H1 (cell line): ENCODE measurements at regions not wholly inside any gene's neighbourhood (a gene's known extent, or its start where the extent isn't known, plus 50 kb on each side); places are given as distances from the start of the nearest gene placed in this dataset.

ENCODE experiments used
- CTCF ChIA-PET: fragments of 300-600 bp; sonication (Branson Sonifier 250); formaldehyde crosslinking; loops from one replicate; lab custom pipeline; 2021; ENCODE audit not compliant: partially characterized antibody; lab: Charles Lee
- POLR2A ChIA-PET: fragments of 300-600 bp; sonication (Branson Sonifier 250); formaldehyde crosslinking; loops from one replicate; lab custom pipeline; 2021; ENCODE audit warnings: inconsistent platforms; ENCODE audit not compliant: partially characterized antibody; lab: Charles Lee
- DNase-seq, 2 experiments: peaks; one replicate each; pipeline versions ENCODE4 v3.0.0 to v3.0.0-alpha.2; 2010 to 2022; ENCODE audit warnings: low spot score in 2 of 2, low read depth in 1 of 2, mixed read lengths in 1 of 2
- FAIRE-seq: peaks from 2 replicates; lab custom pipeline; 2011; peaks lifted over from hg19 to GRCh38; lab: Jason Lieb, UNC
- H2AFZ ChIP-seq: 2 replicates; pipeline ENCODE4 v1.8.1; 2012; ENCODE audit warnings: low read length, inconsistent platforms
- H2AK5ac ChIP-seq: 2 replicates; pipeline ENCODE4 v1.6.1; 2013; ENCODE audit warnings: low read depth, low read length
- H2BK120ac ChIP-seq: replicated peaks from 2 replicates; pipeline ENCODE3; 2013; ENCODE audit warnings: low read depth, low read length, inconsistent platforms
- H2BK12ac ChIP-seq: 2 replicates; pipeline ENCODE4 v1.6.1; 2013; ENCODE audit warnings: low read depth, low read length
- H2BK15ac ChIP-seq: 2 replicates; pipeline ENCODE4 v1.6.1; 2013; ENCODE audit warnings: low read length
- H2BK20ac ChIP-seq: 2 replicates; pipeline ENCODE4 v1.6.1; 2013; ENCODE audit warnings: low read length
- H2BK5ac ChIP-seq: 2 replicates; pipeline ENCODE4 v1.6.1; 2013; ENCODE audit warnings: low read depth, low read length
- H3K14ac ChIP-seq: 2 replicates; pipeline ENCODE4 v1.6.1; 2013; ENCODE audit warnings: inconsistent platforms; ENCODE audit not compliant: insufficient read length
- H3K18ac ChIP-seq: 2 replicates; pipeline ENCODE4 v1.6.1; 2013; ENCODE audit warnings: low read length; ENCODE audit errors: extremely low read depth
- H3K23ac ChIP-seq: 2 replicates; pipeline ENCODE4 v1.6.1; 2013; ENCODE audit warnings: inconsistent platforms; ENCODE audit not compliant: insufficient read length
- H3K23me2 ChIP-seq: 2 replicates; pipeline ENCODE4 v1.6.1; 2013; ENCODE audit warnings: low read depth, low read length
- H3K27ac ChIP-seq: 2 replicates; pipeline ENCODE4 v1.6.1; 2011; ENCODE audit warnings: low read depth, low read length, inconsistent platforms
- H3K27me3 ChIP-seq, 4 experiments: replicated peaks in 1 of 4; 1 replicate in 1 of 4; 2 replicates in 3 of 4; pipeline versions ENCODE4 v1.6.1 to v1.8.1; 2011 to 2013; ENCODE audit warnings: low read length in 3 of 4, mild to moderate bottlenecking in 3 of 4, inconsistent platforms in 2 of 4, mixed read lengths in 2 of 4, moderate library complexity in 1 of 4; ENCODE audit not compliant: control insufficient read depth in 3 of 4, insufficient read depth in 3 of 4; ENCODE audit errors: extremely low read depth in 1 of 4
- H3K36me3 ChIP-seq, 4 experiments: 2 replicates each; pipeline versions ENCODE4 v1.6.1 to v1.8.1; 2011 to 2013; ENCODE audit warnings: mild to moderate bottlenecking in 4 of 4, low read length in 3 of 4, moderate library complexity in 2 of 4, control low read depth in 1 of 4, inconsistent platforms in 1 of 4; ENCODE audit not compliant: insufficient read depth in 4 of 4, control insufficient read depth in 2 of 4
- H3K4ac ChIP-seq: replicated peaks from 2 replicates; pipeline ENCODE3; 2013; ENCODE audit warnings: low read length, low read depth, mixed read lengths, inconsistent platforms; ENCODE audit not compliant: insufficient read length
- H3K4me1 ChIP-seq, 4 experiments: replicated peaks in 1 of 4; 1 replicate in 1 of 4; 2 replicates in 3 of 4; pipeline versions ENCODE4 v1.6.1 to v1.8.1; 2011 to 2013; ENCODE audit warnings: low read length in 3 of 4, inconsistent platforms in 2 of 4, mixed read lengths in 1 of 4; ENCODE audit not compliant: insufficient read depth in 4 of 4, control insufficient read depth in 3 of 4
- H3K4me2 ChIP-seq, 2 experiments: 2 replicates each; pipeline versions ENCODE4 v1.6.1 to v1.8.1; 2011 to 2013; ENCODE audit warnings: low read depth in 2 of 2, low read length in 2 of 2, control low read depth in 1 of 2, inconsistent platforms in 1 of 2, mild to moderate bottlenecking in 1 of 2; ENCODE audit not compliant: insufficient read depth in 1 of 2
- H3K4me3 ChIP-seq, 4 experiments: fragments of 200-600, 300-600 bp in 1 of 4; sonication (generic), shearing (Covaris generic), sonication (Bioruptor Twin) in 1 of 4; 2 replicates each; pipeline versions ENCODE4 v1.5.1 to v1.8.1; 2011 to 2016; ENCODE audit warnings: low read length in 4 of 4, low read depth in 3 of 4, control low read depth in 2 of 4, inconsistent platforms in 2 of 4, mild to moderate bottlenecking in 2 of 4, mixed read lengths in 1 of 4, moderate library complexity in 1 of 4; ENCODE audit not compliant: insufficient read depth in 2 of 4; ENCODE audit errors: extremely low read depth in 1 of 4
- H3K56ac ChIP-seq: replicated peaks from 2 replicates; pipeline ENCODE3; 2013; ENCODE audit warnings: low read depth, mild to moderate bottlenecking, mixed read lengths, low read length, inconsistent platforms; ENCODE audit not compliant: insufficient read length
- H3K79me1 ChIP-seq: 2 replicates; pipeline ENCODE4 v1.6.1; 2013; ENCODE audit warnings: low read depth, low read length, control low read depth
- H3K79me2 ChIP-seq, 2 experiments: 2 replicates each; pipeline versions ENCODE4 v1.6.1 to v1.8.1; 2012 to 2013; ENCODE audit warnings: low read length in 2 of 2, mild to moderate bottlenecking in 2 of 2, inconsistent platforms in 1 of 2; ENCODE audit not compliant: insufficient read depth in 2 of 2, control insufficient read depth in 1 of 2
- H3K9ac ChIP-seq, 4 experiments: replicated peaks in 1 of 4; 1 replicate in 1 of 4; 2 replicates in 3 of 4; pipeline versions ENCODE4 v1.6.1 to v1.8.1; 2011 to 2013; ENCODE audit warnings: low read depth in 3 of 4, low read length in 3 of 4, control low read depth in 2 of 4, mild to moderate bottlenecking in 2 of 4, moderate library complexity in 2 of 4, inconsistent platforms in 1 of 4; ENCODE audit errors: extremely low read depth in 1 of 4
- H3K9me3 ChIP-seq, 2 experiments: 2 replicates each; pipeline versions ENCODE4 v1.6.1 to v1.8.1; 2012 to 2013; ENCODE audit warnings: mild to moderate bottlenecking in 2 of 2, moderate library complexity in 2 of 2, control low read depth in 1 of 2, inconsistent platforms in 1 of 2, low read depth in 1 of 2, low read length in 1 of 2, mixed read lengths in 1 of 2; ENCODE audit not compliant: insufficient read depth in 2 of 2
- H4K20me1 ChIP-seq, 2 experiments: replicated peaks in 1 of 2; 2 replicates each; pipeline versions ENCODE3 to v1.8.1; 2011 to 2013; ENCODE audit warnings: inconsistent platforms in 2 of 2, low read length in 2 of 2, mild to moderate bottlenecking in 1 of 2; ENCODE audit not compliant: insufficient read depth in 2 of 2, control insufficient read depth in 1 of 2
- H4K5ac ChIP-seq: 2 replicates; pipeline ENCODE4 v1.6.1; 2013; ENCODE audit warnings: low read length, low read depth, mixed read lengths, inconsistent platforms; ENCODE audit not compliant: insufficient read length
- H4K8ac ChIP-seq: 2 replicates; pipeline ENCODE4 v1.8.0; 2013; ENCODE audit warnings: mild to moderate bottlenecking, moderate library complexity, low read length, inconsistent platforms; ENCODE audit not compliant: insufficient read depth; ENCODE audit errors: extremely low read depth
- H4K91ac ChIP-seq: replicated peaks from 2 replicates; pipeline ENCODE3; 2013; ENCODE audit warnings: low read length, mixed read lengths, inconsistent platforms; ENCODE audit not compliant: insufficient read length
- ASH2L ChIP-seq: fragments of 200-600, 300-600 bp; sonication (generic); IDR thresholded peaks from one replicate; pipeline ENCODE4 v1.7.1; 2017; ENCODE audit warnings: low read length
- CEBPB ChIP-seq: IDR thresholded peaks from 2 replicates; pipeline ENCODE4 v1.6.1; 2012; ENCODE audit warnings: low read depth, low read length
- GTF2F1 ChIP-seq: IDR thresholded peaks from 2 replicates; pipeline ENCODE4 v1.6.1; 2012; ENCODE audit warnings: low read depth, low read length, improper control_type of control experiment, borderline replicate concordance
- MAFK ChIP-seq: IDR thresholded peaks from 2 replicates; pipeline ENCODE4 v1.6.1; 2012; ENCODE audit warnings: low read depth, mild to moderate bottlenecking, improper control_type of control experiment, low read length
- NRF1 ChIP-seq: IDR thresholded peaks from 2 replicates; pipeline ENCODE4 v1.6.1; 2011; ENCODE audit warnings: mild to moderate bottlenecking, low read depth, low read length, improper control_type of control experiment
- RAD21 ChIP-seq, 2 experiments: IDR thresholded peaks in 1 of 2; conservative IDR thresholded peaks in 1 of 2; 2 replicates each; pipeline ENCODE4 v1.6.1; 2011; ENCODE audit warnings: low read depth in 2 of 2, low read length in 2 of 2, improper control_type of control experiment in 1 of 2, inconsistent platforms in 1 of 2, mild to moderate bottlenecking in 1 of 2, moderate library complexity in 1 of 2
- SAP30 ChIP-seq: fragments of 300-600 bp; sonication (generic); IDR thresholded peaks from 2 replicates; pipeline ENCODE4 v1.7.1; 2012; ENCODE audit warnings: low read length, moderate library complexity, mild to moderate bottlenecking, inconsistent platforms; ENCODE audit not compliant: insufficient read depth, insufficient replicate concordance
- TAF7 ChIP-seq: optimal IDR thresholded peaks from 2 replicates; pipeline ENCODE3; 2011; ENCODE audit warnings: low read depth, mild to moderate bottlenecking, inconsistent platforms, low read length, moderate library complexity, borderline replicate concordance
- YY1 ChIP-seq: IDR thresholded peaks from 2 replicates; pipeline ENCODE4 v1.6.1; 2011; ENCODE audit warnings: low read depth, mild to moderate bottlenecking, low read length
- WGBS, 2 experiments: shearing (Covaris generic) in 1 of 2; methylation state at CpG; one replicate each; pipeline versions ENCODE4 v1.1.6 to v1.1.7; 2013 to 2015; ENCODE audit warnings: low lambda C conversion rate in 2 of 2, mixed read lengths in 2 of 2, inconsistent platforms in 1 of 2, low coverage in 1 of 2, missing lambda C conversion rate in 1 of 2; ENCODE audit not compliant: insufficient replicate concordance in 2 of 2, insufficient coverage in 1 of 2, insufficient read length in 1 of 2; ENCODE audit errors: extremely low coverage in 1 of 2, missing lambda C conversion rate in 1 of 2; 5-methylcytosine and 5-hydroxymethylcytosine counted together

DNA sequence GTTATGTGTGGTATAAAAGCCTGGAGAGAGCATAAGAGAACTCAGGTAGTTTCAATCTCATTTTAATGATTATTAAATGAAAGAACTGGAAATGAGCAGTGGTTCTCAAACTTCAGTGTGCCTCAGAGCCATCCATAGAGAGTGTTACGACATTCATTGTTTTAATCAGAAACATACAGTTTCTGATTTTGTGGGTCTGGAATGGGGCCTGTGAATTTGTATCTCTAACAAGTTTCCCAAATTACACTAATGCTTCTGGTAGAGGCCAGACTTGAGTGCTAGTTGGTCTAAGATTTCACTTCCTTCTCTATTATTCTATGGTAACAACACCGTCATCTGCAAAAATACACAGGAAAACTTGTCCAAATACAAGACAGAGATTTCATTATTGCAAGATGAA is 292.0 kb upstream of the NECTIN3 start:
- H2BK5ac ChIP-seq = no peak overlapping the region
- no peak overlapping the region for H2BK120ac ChIP-seq
- DNase-seq (no peak), FAIRE-seq (no peak)
- H3K4ac ChIP-seq = no peak overlapping the region
- H3K23me2 ChIP-seq = no peaks in the 10 kb centered on the region
- H3K27me3 ChIP-seq = no peaks in the 10 kb centered on the region
- H3K23ac ChIP-seq = no peak overlapping the region
- H3K14ac ChIP-seq = no peak overlapping the region
- H4K5ac ChIP-seq = no peak overlapping the region
- TF ChIP-seq ASH2L (no peak), RAD21 (IDR thresholded peaks at IDR 0.05 in 1 of 2, conservative IDR thresholded peaks at IDR 0.05 in 1 of 2; ENCODE audit: low read depth in 2 of 2, low read length in 2 of 2) (no peak), SAP30 (no peak), YY1 (no peak), CEBPB (no peak), MAFK (no peak), GTF2F1 (no peak), NRF1 (no peak), TAF7 (no peak)
- TF ChIP-seq, all 59 proteins: peak for 0
- no peak overlapping the region for H2AK5ac ChIP-seq
- H2AFZ ChIP-seq = no peak overlapping the region
- ChIA-PET CTCF (no interaction called here), POLR2A (no interaction called here)
- H3K4me1 ChIP-seq = no peaks in the 10 kb centered on the region
- no peaks in the 10 kb centered on the region for H3K36me3 ChIP-seq
- no peak overlapping the region for H3K56ac ChIP-seq
- no peaks in the 10 kb centered on the region for H3K9me3 ChIP-seq
- no peak overlapping the region for H2BK15ac ChIP-seq
- H3K79me1 ChIP-seq = no peaks in the 10 kb centered on the region
- H3K18ac ChIP-seq = no peak overlapping the region
- no peak overlapping the region for H3K9ac ChIP-seq
- H3K4me3 ChIP-seq = no peak overlapping the region
- no peak overlapping the region for H3K4me2 ChIP-seq
- no peak overlapping the region for H3K27ac ChIP-seq
- H2BK12ac ChIP-seq = no peak overlapping the region
- H4K8ac ChIP-seq = no peak overlapping the region
- H2BK20ac ChIP-seq = no peak overlapping the region
- H4K20me1 ChIP-seq = no peaks in the 10 kb centered on the region
- H3K79me2 ChIP-seq = no peaks in the 10 kb centered on the region
- no peak overlapping the region for H4K91ac ChIP-seq
- WGBS, 2 experiments = 96% methylated on average over 2 of the region's 2 CpGs; no CpG with 5 or more reads in 1 of the 2 experiments
